HG02885 (cell line): ENCODE measurements at regions not wholly inside any gene's neighbourhood (a gene's known extent, or its start where the extent isn't known, plus 50 kb on each side); places are given as distances from the start of the nearest gene placed in this dataset.

ENCODE experiments used
- ATAC-seq: cut with Tn5 transposase; IDR thresholded peaks from one replicate; pipeline ENCODE4 v1.9.1; 2021; ENCODE audit warnings: mild to moderate bottlenecking; ENCODE audit not compliant: unreplicated experiment, poor library complexity

- ATAC-seq: no peak
Measured at GRCh38 chr3:73685061-73685460, 60.3 kb upstream of the PDZRN3 start.

GRCh38 chr3:73683706-73684105 lies 59.0 kb upstream of the PDZRN3 start:
- ATAC-seq: no peak

GRCh38 chr3:73681610-73682009 lies 56.9 kb upstream of the PDZRN3 start:
- ATAC-seq: no peak

- ATAC-seq: no peak
Measured at GRCh38 chr3:73681198-73681597, 56.5 kb upstream of the PDZRN3 start.

- ATAC-seq: no peak
Measured at GRCh38 chr3:73680391-73681095, 55.8 kb upstream of the PDZRN3 start.

- ATAC-seq: no peak
Measured at GRCh38 chr3:73677336-73678024, 52.7 kb upstream of the PDZRN3 start.
